ENCODE measurements at regions not wholly inside any gene's neighbourhood (a gene's known extent, or its start where the extent isn't known, plus 50 kb on each side); places are given as distances from the start of the nearest gene placed in this dataset.

GRCh38 chr10:121281576-121281975, 316.7 kb downstream of the FGFR2 start:
- intact Hi-C loops (cut with DNase I; ENCODE audit: low total_unique reads) = no loop called here
- Histone ChIP-seq H3K9me3 (peaks cover 0 to 14% (median 0%) of the 10 kb centered on the region in 8 donors), H3K4me1 (no peaks in the 10 kb centered on the region), H3K4me3 (no peak overlapping the region), H3K36me3 (no peaks in the 10 kb centered on the region), H3K27me3 (replicated peaks in 1 of 7) (no peaks in the 10 kb centered on the region), H3K27ac (no peak overlapping the region)
- WGBS, 5 donors = 70 to 84% (median 82%) methylated on average over 2 of the region's 2 CpGs
- DNase-seq = no peak
- TF ChIP-seq, protein P1, sequence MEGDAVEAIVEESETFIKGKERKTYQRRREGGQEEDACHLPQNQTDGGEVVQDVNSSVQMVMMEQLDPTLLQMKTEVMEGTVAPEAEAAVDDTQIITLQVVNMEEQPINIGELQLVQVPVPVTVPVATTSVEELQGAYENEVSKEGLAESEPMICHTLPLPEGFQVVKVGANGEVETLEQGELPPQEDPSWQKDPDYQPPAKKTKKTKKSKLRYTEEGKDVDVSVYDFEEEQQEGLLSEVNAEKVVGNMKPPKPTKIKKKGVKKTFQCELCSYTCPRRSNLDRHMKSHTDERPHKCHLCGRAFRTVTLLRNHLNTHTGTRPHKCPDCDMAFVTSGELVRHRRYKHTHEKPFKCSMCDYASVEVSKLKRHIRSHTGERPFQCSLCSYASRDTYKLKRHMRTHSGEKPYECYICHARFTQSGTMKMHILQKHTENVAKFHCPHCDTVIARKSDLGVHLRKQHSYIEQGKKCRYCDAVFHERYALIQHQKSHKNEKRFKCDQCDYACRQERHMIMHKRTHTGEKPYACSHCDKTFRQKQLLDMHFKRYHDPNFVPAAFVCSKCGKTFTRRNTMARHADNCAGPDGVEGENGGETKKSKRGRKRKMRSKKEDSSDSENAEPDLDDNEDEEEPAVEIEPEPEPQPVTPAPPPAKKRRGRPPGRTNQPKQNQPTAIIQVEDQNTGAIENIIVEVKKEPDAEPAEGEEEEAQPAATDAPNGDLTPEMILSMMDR (IDR thresholded peaks at IDR 0.05 in 8 of 11, conservative IDR thresholded peaks at IDR 0.05 in 3 of 11) = no peak
- TF ChIP-seq POLR2A (IDR thresholded peaks at IDR 0.05) = no peak
- TF ChIP-seq POLR2AphosphoS5 (IDR thresholded peaks at IDR 0.05) = no peak

GRCh38 chr10:121282264-121282663, 316.0 kb downstream of the FGFR2 start:
- H3K4me1 ChIP-seq = no peaks in the 10 kb centered on the region
- no peaks in the 10 kb centered on the region for H3K36me3 ChIP-seq
- 91 to 97% (median 92%) methylated on average over 3 of the region's 3 CpGs for WGBS, 5 donors
- TF ChIP-seq POLR2A (IDR thresholded peaks at IDR 0.05) (no peak), POLR2AphosphoS5 (IDR thresholded peaks at IDR 0.05) (no peak)
- TF ChIP-seq, protein P1 (IDR thresholded peaks at IDR 0.05 in 8 of 11, conservative IDR thresholded peaks at IDR 0.05 in 3 of 11) = no peak
- intact Hi-C loops (cut with DNase I; ENCODE audit: low total_unique reads) = no loop called here
- no peak for DNase-seq
- H3K27me3 ChIP-seq (replicated peaks in 1 of 7) = no peaks in the 10 kb centered on the region
- H3K9me3 ChIP-seq = peaks cover 0 to 14% (median 0%) of the 10 kb centered on the region in 8 donors
- no peak overlapping the region for H3K4me3 ChIP-seq
- H3K27ac ChIP-seq = no peak overlapping the region

GRCh38 chr10:121282797-121283515, 315.3 kb downstream of the FGFR2 start:
- Histone ChIP-seq H3K4me1 (no peaks in the 10 kb centered on the region), H3K36me3 (no peaks in the 10 kb centered on the region), H3K27me3 (replicated peaks in 1 of 7) (no peaks in the 10 kb centered on the region), H3K27ac (no peak overlapping the region), H3K4me3 (no peak overlapping the region), H3K9me3 (peaks cover 0 to 13% (median 0%) of the 10 kb centered on the region in 8 donors)
- no peak for DNase-seq
- intact Hi-C loops (cut with DNase I; ENCODE audit: low total_unique reads) = no loop called here
- TF ChIP-seq POLR2A (IDR thresholded peaks at IDR 0.05) (no peak), POLR2AphosphoS5 (IDR thresholded peaks at IDR 0.05) (no peak)
- TF ChIP-seq, protein P1 (IDR thresholded peaks at IDR 0.05 in 8 of 11, conservative IDR thresholded peaks at IDR 0.05 in 3 of 11) = no peak
- 92 to 96% (median 95%) methylated on average over 11 of the region's 11 CpGs for WGBS, 5 donors

DNA sequence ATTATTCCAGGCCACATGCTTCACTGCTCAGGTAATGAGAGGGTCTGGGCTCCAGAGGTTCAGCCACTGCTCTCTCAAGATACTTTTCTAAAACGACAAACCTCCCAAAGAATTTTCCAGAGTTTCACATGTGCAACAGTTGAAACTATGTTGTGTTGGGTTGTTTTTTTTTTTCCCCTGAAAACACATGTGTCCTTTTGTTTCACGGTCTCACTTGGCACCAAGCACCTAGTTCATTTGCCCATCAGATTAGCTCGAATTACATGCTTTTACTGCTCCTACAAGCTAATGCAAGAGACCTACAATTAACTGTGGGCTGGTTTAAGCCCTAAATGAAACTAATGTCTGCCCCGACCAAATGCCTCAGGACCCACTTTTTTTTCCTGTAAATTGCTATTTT, 313.3 kb downstream of the FGFR2 start:
- WGBS, 5 donors = 51 to 61% (median 56%) methylated on average over 4 of the region's 4 CpGs
- no peaks in the 10 kb centered on the region for H3K36me3 ChIP-seq
- H3K9me3 ChIP-seq = no peaks in the 10 kb centered on the region
- intact Hi-C loops (cut with DNase I; ENCODE audit: low total_unique reads) = no loop called here
- H3K4me1 ChIP-seq = no peaks in the 10 kb centered on the region
- H3K27me3 ChIP-seq (replicated peaks in 1 of 7) = peaks cover 0 to 3% (median 0%) of the 10 kb centered on the region in 7 donors
- no peak for DNase-seq
- TF ChIP-seq, protein P1 (IDR thresholded peaks at IDR 0.05 in 8 of 11, conservative IDR thresholded peaks at IDR 0.05 in 3 of 11) = no peak
- TF ChIP-seq POLR2A (IDR thresholded peaks at IDR 0.05) = no peak
- no peak for TF ChIP-seq POLR2AphosphoS5 (IDR thresholded peaks at IDR 0.05)
- H3K27ac ChIP-seq = no peak overlapping the region
- no peak overlapping the region for H3K4me3 ChIP-seq
